GM13977 (cell line): ENCODE measurements at regions not wholly inside any gene's neighbourhood (a gene's known extent, or its start where the extent isn't known, plus 50 kb on each side); places are given as distances from the start of the nearest gene placed in this dataset.

Experiments used
- DNase-seq: peaks from one replicate; pipeline ENCODE4 v3.0.0; 2012; ENCODE audit warnings: low spot score
- CTCF ChIP-seq: IDR thresholded peaks from 2 replicates; pipeline ENCODE4 v1.5.1; 2012; ENCODE audit warnings: mild to moderate bottlenecking, control low read depth; ENCODE audit not compliant: insufficient read depth; ENCODE audit errors: extremely low read depth, missing control alignments
- in situ Hi-C: fragments of 300-500 bp; cut with MboI; formaldehyde crosslinking; loops from one replicate; pipeline ENCODE4 v1.12.0; 2022; ENCODE audit warnings: low sequenced_read_pairs, low pct_unique_long_range_greater_than_20kb, mixed read lengths, inconsistent platforms; ENCODE audit not compliant: unreplicated experiment

- DNase-seq: no peak
- in situ Hi-C loops: no loop called here
- no peak for TF ChIP-seq CTCF
Observed at GRCh38 chr6:148652205-148652604, 94.6 kb upstream of the UST start.

- in situ Hi-C loops: no loop called here
- no peak for TF ChIP-seq CTCF
Observed at GRCh38 chr6:148653138-148653776, 93.6 kb upstream of the UST start.

GRCh38 chr6:148657048-148657447, 89.8 kb upstream of the UST start:
- DNase-seq: no peak
- in situ Hi-C loops: no loop called here
- TF ChIP-seq CTCF: no peak

More at GRCh38 chr6:148653138-148653776, 93.6 kb upstream of the UST start:
- no peak for DNase-seq

- in situ Hi-C loops: no loop called here
- no peak for TF ChIP-seq CTCF
Observed at GRCh38 chr6:148658681-148659430, 88.0 kb upstream of the UST start.

GRCh38 chr6:148667395-148667794, 79.4 kb upstream of the UST start:
- no peak for TF ChIP-seq CTCF
- in situ Hi-C loops: no loop called here
- no peak for DNase-seq

More at GRCh38 chr6:148658681-148659430, 88.0 kb upstream of the UST start:
- no peak for DNase-seq

GRCh38 chr6:148671085-148671484, 75.7 kb upstream of the UST start:
- in situ Hi-C loops: no loop called here
- TF ChIP-seq CTCF: no peak
- DNase-seq: no peak
